Activated naive CD4-positive, alpha-beta T cell treated with anti-CD3 and anti-CD28 coated beads, Interleukin-2, amount 50 U/mL, for 24 hours (primary cell): ENCODE measurements at regions not wholly inside any gene's neighbourhood (a gene's known extent, or its start where the extent isn't known, plus 50 kb on each side); places are given as distances from the start of the nearest gene placed in this dataset.

Experiments used
- H3K27ac Mint-ChIP-seq: one replicate; pipeline ENCODE4 v1.8.0; 2021; ENCODE audit warnings: mild to moderate bottlenecking, mixed read lengths
- H3K27me3 Mint-ChIP-seq: one replicate; pipeline ENCODE4 v1.8.0; 2021; ENCODE audit warnings: mixed read lengths
- H3K36me3 Mint-ChIP-seq: one replicate; pipeline ENCODE4 v1.8.0; 2021; ENCODE audit warnings: mixed read lengths
- H3K4me1 Mint-ChIP-seq: one replicate; pipeline ENCODE4 v1.8.0; 2021; ENCODE audit warnings: mixed read lengths
- H3K4me3 Mint-ChIP-seq: one replicate; pipeline ENCODE4 v1.8.0; 2021; ENCODE audit warnings: mild to moderate bottlenecking, mixed read lengths
- H3K9me3 Mint-ChIP-seq: one replicate; pipeline ENCODE4 v1.8.0; 2021; ENCODE audit warnings: mixed read lengths

DNA sequence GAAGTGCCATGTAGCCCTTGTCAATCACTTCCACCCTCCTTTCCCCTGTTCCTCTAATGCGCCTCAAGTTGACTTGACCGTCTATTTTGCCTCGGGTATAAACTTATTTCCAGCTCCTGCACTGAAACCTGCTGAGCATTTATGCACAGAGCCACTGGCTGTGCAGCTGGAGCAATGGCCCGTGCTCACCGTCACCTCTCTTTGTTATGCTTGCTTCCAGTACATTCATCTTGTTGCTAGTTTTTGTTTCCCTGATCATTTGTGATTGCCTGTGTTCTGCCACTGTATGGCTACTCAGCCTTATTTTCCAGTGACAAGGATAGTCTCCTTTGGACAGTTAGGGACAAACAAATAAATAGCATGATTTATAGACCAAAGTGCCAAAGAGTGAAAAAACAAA is 183.1 kb upstream of the C9orf72 start:
- Mint-ChIP-seq H3K27ac (no peak overlapping the region), H3K9me3 (no peaks in the 10 kb centered on the region), H3K27me3 (peaks cover 4% of the 10 kb centered on the region), H3K4me1 (no peaks in the 10 kb centered on the region), H3K4me3 (no peak overlapping the region), H3K36me3 (no peaks in the 10 kb centered on the region)

DNA sequence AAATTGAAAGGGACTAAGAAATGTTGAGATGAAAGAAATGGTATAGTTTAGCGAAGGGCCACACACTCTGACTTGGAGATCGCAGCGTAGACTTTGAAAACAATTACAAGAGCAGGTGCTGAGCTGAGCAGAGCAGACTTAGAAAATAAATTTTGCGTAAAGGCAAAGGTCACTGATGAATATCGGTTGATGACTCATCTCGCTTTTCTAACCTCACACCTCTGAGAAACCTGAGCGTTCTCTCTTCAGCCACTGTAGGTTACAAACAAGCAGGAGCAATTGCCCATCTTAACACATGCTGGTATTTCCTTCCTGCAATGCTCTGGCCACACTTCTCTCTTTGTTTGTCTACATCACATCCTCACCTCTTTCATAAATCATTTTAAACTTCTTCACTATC is 190.6 kb upstream of the C9orf72 start:
- no peak overlapping the region for H3K4me3 Mint-ChIP-seq

DNA sequence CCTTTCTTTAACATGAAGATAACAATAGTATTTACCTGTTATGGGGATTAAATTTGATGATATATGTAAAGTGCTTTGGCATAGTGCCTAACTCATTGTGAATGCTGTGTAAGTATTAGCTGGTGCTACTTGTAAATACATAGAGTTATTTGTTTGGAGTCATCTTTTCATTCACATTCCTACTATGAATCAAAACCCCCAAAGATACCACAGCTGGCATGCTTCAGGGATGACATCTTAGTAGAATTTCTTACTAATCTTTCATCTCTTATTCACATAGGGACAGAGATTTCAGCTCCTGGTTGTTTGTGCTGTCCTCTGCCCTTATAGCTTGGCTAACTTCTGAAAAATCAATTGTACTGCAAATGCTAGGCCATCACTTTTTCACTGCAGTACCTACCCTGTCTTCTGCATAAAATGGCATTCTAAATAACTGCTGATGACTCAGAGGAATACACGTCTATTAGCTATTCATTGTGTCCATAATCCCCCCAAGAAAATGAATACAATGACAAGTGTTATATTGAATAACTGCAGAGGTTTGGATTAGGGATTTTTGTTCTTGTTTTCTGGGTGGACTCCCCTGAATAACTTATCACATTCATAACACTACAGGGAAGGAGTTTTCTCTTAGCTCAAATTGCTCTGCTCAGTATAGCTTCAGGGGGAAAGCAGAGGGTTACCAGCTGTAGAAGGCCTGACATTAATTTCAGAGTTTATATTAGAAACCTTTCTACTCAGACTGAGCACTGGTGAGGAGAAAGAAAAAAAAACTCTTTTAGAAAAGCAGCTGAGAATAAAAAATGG is 192.2 kb upstream of the C9orf72 start:
- Mint-ChIP-seq H3K27me3 (peaks cover 6% of the 10 kb centered on the region), H3K9me3 (no peaks in the 10 kb centered on the region), H3K4me3 (no peak overlapping the region), H3K36me3 (no peaks in the 10 kb centered on the region), H3K4me1 (no peaks in the 10 kb centered on the region), H3K27ac (no peak overlapping the region)

More for the DNA sequence above, 190.6 kb upstream of the C9orf72 start:
- Mint-ChIP-seq H3K36me3 (no peaks in the 10 kb centered on the region), H3K27me3 (peaks cover 5% of the 10 kb centered on the region), H3K27ac (no peak overlapping the region), H3K9me3 (no peaks in the 10 kb centered on the region), H3K4me1 (no peaks in the 10 kb centered on the region)

DNA sequence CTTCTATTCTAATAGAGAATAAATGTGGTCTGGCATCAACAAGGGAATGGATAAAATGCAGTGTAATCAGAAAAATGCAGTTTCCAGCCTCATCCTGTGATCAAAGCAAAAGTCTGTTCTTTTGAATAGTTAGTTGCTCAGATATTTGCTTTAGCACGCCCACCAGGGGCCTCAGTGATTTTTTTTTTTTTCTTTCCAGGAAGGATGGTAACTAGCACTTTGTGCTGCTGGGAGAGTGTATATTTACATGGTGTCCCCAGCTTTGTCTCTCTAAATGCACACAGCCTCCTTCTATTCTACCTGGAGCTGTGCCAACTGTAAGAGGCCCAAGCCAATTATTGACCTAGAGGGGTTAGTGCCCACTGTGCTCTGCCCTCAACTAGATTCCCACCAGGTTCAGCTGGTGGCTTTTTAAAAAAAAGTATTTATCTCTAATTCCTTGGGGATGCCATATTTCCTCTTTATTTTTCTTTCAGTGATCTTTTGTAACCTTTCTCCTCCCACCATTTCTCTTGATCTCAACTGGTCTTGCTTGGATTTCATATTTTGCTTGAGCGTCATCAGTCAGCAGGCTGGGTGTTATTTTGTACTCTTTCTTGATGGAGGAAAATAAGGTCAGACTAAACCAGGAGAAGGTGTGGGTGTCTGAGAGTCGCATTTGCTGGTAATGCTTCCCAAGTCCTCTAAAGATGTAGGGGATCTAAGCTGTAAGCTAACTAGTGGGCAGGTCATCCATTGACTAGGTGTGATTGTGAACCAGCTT is 193.0 kb upstream of the C9orf72 start:
- no peaks in the 10 kb centered on the region for H3K36me3 Mint-ChIP-seq
- no peak overlapping the region for H3K27ac Mint-ChIP-seq
- no peaks in the 10 kb centered on the region for H3K9me3 Mint-ChIP-seq
- no peak overlapping the region for H3K4me3 Mint-ChIP-seq
- H3K4me1 Mint-ChIP-seq, result no peaks in the 10 kb centered on the region
- peaks cover 6% of the 10 kb centered on the region for H3K27me3 Mint-ChIP-seq

DNA sequence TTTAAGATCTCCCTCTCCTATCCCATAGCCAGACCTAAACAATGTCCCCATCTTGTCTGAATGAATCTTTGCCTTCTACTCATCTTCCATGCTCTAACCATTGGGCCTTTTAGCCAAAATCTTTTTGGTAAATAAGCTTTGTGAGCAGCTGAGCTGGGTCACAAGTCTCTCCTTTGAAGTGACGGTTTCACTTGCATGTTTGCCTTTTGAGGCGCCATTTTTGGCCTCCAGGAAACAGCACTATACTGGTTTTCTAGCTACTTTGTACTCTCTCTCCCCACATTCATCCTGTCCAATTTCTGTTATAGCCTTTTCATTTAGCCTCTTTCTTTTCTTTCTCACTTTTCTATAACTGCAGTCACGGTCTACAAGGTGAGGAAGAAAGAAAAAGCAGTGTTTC is 195.5 kb upstream of the C9orf72 start:
- Mint-ChIP-seq H3K27me3 (peaks cover 6% of the 10 kb centered on the region), H3K4me3 (no peak overlapping the region), H3K9me3 (no peaks in the 10 kb centered on the region), H3K27ac (no peak overlapping the region), H3K36me3 (no peaks in the 10 kb centered on the region), H3K4me1 (no peaks in the 10 kb centered on the region)

- H3K27ac Mint-ChIP-seq, result no peak overlapping the region
- peaks cover 6% of the 10 kb centered on the region for H3K27me3 Mint-ChIP-seq
- no peaks in the 10 kb centered on the region for H3K4me1 Mint-ChIP-seq
- H3K36me3 Mint-ChIP-seq, result no peaks in the 10 kb centered on the region
- no peaks in the 10 kb centered on the region for H3K9me3 Mint-ChIP-seq
- no peak overlapping the region for H3K4me3 Mint-ChIP-seq
These were observed 197.3 kb upstream of the C9orf72 start for GRCh38 chr9:27770541-27770940.

- Mint-ChIP-seq H3K27ac (no peak overlapping the region), H3K9me3 (no peaks in the 10 kb centered on the region), H3K27me3 (peaks cover 4% of the 10 kb centered on the region), H3K4me3 (no peak overlapping the region), H3K36me3 (no peaks in the 10 kb centered on the region), H3K4me1 (no peaks in the 10 kb centered on the region)
These were observed 198.7 kb upstream of the C9orf72 start for GRCh38 chr9:27771803-27772545.

DNA sequence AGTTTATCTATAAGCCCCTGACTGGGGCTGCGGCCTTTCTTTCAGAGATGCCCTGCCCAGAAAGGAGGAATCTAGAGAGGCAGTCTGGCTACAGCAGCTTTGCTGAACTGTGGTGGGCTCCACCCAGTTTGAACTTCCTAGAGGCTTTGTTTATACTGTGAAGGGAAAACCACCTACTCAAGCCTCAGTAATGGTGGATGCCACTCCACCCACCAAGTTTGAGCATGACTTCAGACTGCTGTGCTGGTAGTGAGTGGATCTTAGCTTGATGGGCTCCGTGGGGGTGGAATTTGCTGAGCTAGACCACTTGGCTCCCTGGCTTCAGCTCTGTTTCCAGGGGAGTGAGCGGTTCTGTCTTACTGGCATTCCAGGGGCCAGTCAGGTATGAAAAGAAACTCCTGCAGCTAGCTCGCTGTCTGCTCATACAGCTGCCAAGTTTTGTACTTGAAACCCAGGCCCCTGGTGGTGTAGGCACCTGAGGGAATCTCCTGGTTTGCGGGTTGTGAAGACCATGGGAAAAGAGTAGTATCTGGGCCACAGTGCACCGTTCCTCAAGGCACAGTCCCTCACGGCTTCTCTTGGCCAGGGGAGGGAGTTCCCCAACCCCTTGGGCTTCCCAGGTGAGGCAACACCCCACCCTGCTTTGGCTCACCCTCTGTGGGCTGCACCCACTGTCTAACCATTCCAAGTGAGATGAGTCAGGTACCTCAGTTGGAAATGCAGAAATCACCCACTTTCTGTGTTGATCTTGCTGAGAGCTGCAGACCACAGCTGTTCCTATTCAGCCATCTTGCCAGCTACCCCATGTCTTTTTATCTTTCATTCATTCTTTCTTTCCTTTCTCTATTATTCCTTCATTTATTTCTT is 211.8 kb upstream of the C9orf72 start:
- H3K27ac Mint-ChIP-seq, result no peak overlapping the region
- H3K4me1 Mint-ChIP-seq, result no peaks in the 10 kb centered on the region
- no peak overlapping the region for H3K4me3 Mint-ChIP-seq
- no peaks in the 10 kb centered on the region for H3K27me3 Mint-ChIP-seq
- H3K9me3 Mint-ChIP-seq, result peaks cover 6% of the 10 kb centered on the region
- no peaks in the 10 kb centered on the region for H3K36me3 Mint-ChIP-seq

DNA sequence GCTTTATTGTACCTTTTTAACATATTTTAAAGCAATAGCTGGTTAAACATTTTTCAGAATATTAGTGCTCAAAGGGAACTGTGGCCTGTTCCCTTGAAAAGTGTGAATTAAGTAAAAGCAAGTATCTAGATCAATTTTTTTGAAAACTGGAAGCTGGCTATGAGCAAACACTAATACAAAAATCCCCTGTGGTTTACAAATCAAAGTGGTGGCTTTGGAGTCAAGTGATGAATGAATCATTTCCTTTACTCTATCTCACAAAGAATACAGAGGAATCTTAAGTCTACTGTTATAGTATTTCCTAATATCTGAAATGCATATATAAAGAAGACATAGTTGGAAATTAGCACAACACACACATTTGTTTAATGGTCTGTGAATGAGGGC is 212.4 kb upstream of the C9orf72 start:
- Mint-ChIP-seq H3K9me3 (peaks cover 6% of the 10 kb centered on the region), H3K4me1 (no peaks in the 10 kb centered on the region), H3K4me3 (no peak overlapping the region), H3K36me3 (no peaks in the 10 kb centered on the region), H3K27me3 (no peaks in the 10 kb centered on the region), H3K27ac (no peak overlapping the region)

DNA sequence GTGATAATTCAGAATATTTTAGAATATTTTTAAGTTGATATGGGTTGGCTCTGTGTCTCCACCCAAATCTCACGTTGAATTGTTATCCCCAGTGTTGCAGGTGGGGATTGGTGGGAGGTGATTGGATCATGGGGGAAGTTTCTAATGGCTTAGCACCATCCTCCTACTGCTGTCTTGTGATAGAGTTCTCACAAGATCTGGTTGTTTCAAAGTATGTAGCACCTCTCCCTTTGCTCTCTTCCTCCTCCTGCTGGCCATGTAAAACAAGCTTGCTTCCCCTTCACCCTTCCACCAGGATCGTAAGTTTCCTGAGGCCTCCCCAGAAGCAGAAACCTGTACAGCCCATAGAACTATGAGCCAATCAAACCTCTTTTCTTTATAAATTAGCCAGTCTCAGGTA is 214.6 kb upstream of the C9orf72 start:
- H3K9me3 Mint-ChIP-seq, result no peaks in the 10 kb centered on the region
- H3K27ac Mint-ChIP-seq, result no peak overlapping the region
- H3K27me3 Mint-ChIP-seq, result peaks cover 5% of the 10 kb centered on the region
- no peaks in the 10 kb centered on the region for H3K4me1 Mint-ChIP-seq
- H3K4me3 Mint-ChIP-seq, result no peak overlapping the region
- H3K36me3 Mint-ChIP-seq, result no peaks in the 10 kb centered on the region

DNA sequence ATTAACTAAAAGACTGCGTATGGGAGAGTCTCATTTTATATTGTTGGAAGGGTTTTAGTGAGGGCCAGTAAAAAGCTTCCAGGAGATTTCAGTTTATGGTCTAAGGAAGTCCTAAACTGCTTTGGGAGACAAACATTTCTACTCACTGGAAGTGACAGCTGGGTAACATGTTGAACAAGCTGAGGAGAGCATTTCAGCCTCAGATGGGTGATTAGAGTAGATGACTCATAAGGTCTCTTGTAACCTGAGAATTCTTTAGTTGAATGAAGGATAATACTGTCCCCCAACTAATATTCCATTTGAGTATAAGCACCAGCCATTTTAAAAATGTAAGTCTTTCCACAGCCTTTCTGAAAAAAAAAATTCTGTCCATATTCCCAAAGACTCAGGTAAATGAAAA is 218.0 kb upstream of the C9orf72 start:
- Mint-ChIP-seq H3K27ac (no peak overlapping the region), H3K36me3 (no peaks in the 10 kb centered on the region), H3K4me1 (no peaks in the 10 kb centered on the region), H3K27me3 (peaks cover 5% of the 10 kb centered on the region), H3K9me3 (no peaks in the 10 kb centered on the region), H3K4me3 (no peak overlapping the region)

- H3K9me3 Mint-ChIP-seq, result no peaks in the 10 kb centered on the region
- peaks cover 5% of the 10 kb centered on the region for H3K27me3 Mint-ChIP-seq
- H3K4me1 Mint-ChIP-seq, result no peaks in the 10 kb centered on the region
These were observed 219.8 kb upstream of the C9orf72 start for GRCh38 chr9:27792971-27793689.

DNA sequence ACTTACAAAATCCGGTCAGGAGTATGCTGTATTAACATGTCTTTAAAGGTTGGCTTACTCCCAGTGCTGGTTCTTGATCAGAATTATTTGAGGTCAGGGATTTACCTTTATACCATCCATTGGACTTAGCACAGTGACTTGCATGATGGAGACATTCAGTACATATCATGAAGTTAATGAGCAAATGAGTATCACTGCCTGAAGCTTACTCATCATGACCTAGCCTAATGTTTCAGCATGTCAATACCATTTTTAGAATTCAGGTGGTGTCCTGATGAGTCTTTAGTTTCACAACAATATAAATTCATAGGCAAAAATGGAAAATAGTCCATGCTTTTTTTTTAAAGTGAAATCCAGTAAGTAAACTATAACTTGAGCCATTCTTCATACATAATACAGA is 226.0 kb upstream of the C9orf72 start:
- H3K4me3 Mint-ChIP-seq, result no peak overlapping the region
- H3K27me3 Mint-ChIP-seq, result peaks cover 2% of the 10 kb centered on the region
- H3K4me1 Mint-ChIP-seq, result no peaks in the 10 kb centered on the region
- no peaks in the 10 kb centered on the region for H3K36me3 Mint-ChIP-seq
- H3K27ac Mint-ChIP-seq, result no peak overlapping the region
- no peaks in the 10 kb centered on the region for H3K9me3 Mint-ChIP-seq

More at GRCh38 chr9:27792971-27793689, 219.8 kb upstream of the C9orf72 start:
- H3K36me3 Mint-ChIP-seq, result no peaks in the 10 kb centered on the region
- H3K27ac Mint-ChIP-seq, result no peak overlapping the region
- no peak overlapping the region for H3K4me3 Mint-ChIP-seq

DNA sequence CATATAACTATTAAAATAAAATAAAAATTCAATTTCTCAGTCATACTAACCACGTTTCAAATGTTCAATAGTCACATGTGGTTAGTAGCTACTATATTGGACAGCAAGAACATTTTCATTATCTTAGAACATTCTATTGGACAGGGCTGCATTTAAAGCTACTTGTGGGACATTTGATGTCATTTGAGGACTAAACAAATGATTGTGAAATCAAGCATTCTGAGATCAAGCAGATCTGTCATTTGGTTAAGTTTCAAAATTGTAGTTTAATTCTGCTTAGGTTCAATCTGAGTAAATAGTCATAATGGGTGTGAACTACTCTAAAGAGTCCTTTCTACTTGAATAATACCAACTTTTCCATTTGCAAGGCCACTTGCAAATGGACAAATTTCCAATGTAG is 226.9 kb upstream of the C9orf72 start:
- Mint-ChIP-seq H3K27me3 (peaks cover 2% of the 10 kb centered on the region), H3K4me1 (no peaks in the 10 kb centered on the region), H3K9me3 (no peaks in the 10 kb centered on the region), H3K36me3 (no peaks in the 10 kb centered on the region), H3K27ac (no peak overlapping the region), H3K4me3 (no peak overlapping the region)
